Right atrium auricular region (tissue), 2 donors: ENCODE measurements at regions not wholly inside any gene's neighbourhood (a gene's known extent, or its start where the extent isn't known, plus 50 kb on each side); places are given as distances from the start of the nearest gene placed in this dataset.
"Not testable (repeated sequence)": the region's sequence is repeated elsewhere in the genome, so short reads cannot be mapped to it uniquely, and the experiment has no call there.

Experiments
- DNase-seq: peaks from one replicate; pipeline ENCODE4 v3.0.0-alpha.2; 2019; ENCODE audit warnings: low spot score
- H3K27ac ChIP-seq, 2 donors: fragments of 200-600 bp; sonication (generic); 1 replicate in 1 of 2; 2 replicates in 1 of 2; pipeline ENCODE4 v1.5.1; 2016 to 2019
- H3K27me3 ChIP-seq, 2 donors: fragments of 200-600 bp; sonication (generic); one replicate each; pipeline versions ENCODE4 v1.5.1 to v1.6.0; 2017 to 2019
- H3K36me3 ChIP-seq: fragments of 200-600 bp; sonication (generic); one replicate; pipeline ENCODE4 v1.5.1; 2016
- H3K4me1 ChIP-seq, 2 donors: fragments of 200-600 bp; sonication (generic); one replicate each; pipeline versions ENCODE4 v1.5.1 to v1.6.0; 2017 to 2019
- H3K4me3 ChIP-seq, 2 donors: fragments of 200-600 bp; sonication (generic); 1 replicate in 1 of 2; 2 replicates in 1 of 2; pipeline ENCODE4 v1.5.1; 2017 to 2019; ENCODE audit warnings: mild to moderate bottlenecking in 1 of 2, moderate library complexity in 1 of 2
- H3K9me3 ChIP-seq, 2 donors: fragments of 200-600 bp; sonication (generic); one replicate each; pipeline ENCODE4 v1.5.1; 2019
- CTCF ChIP-seq, 2 donors: fragments of 200-600 bp; sonication (generic); IDR thresholded peaks; one replicate each; pipeline ENCODE4 v1.5.1; 2019; ENCODE audit warnings: antibody characterized with exemption in 2 of 2

- H3K4me3 ChIP-seq: no peak overlapping the region
- H3K27me3 ChIP-seq: no peaks in the 10 kb centered on the region
- H3K36me3 ChIP-seq: no peaks in the 10 kb centered on the region
- H3K9me3 ChIP-seq: no peaks in the 10 kb centered on the region
- H3K4me1 ChIP-seq: no peaks in the 10 kb centered on the region
- no peak for TF ChIP-seq CTCF (IDR thresholded peaks at IDR 0.05)
- no peak overlapping the region for H3K27ac ChIP-seq
- no peak for DNase-seq
Measured at GRCh38 chr13:59398127-59398526, 765.6 kb downstream of the DIAPH3 start.

- no peak for TF ChIP-seq CTCF (IDR thresholded peaks at IDR 0.05)
- Histone ChIP-seq H3K4me3 (no peak overlapping the region), H3K9me3 (no peaks in the 10 kb centered on the region), H3K27ac (no peak overlapping the region), H3K4me1 (no peaks in the 10 kb centered on the region), H3K36me3 (no peaks in the 10 kb centered on the region), H3K27me3 (no peaks in the 10 kb centered on the region)
- no peak for DNase-seq
Measured at GRCh38 chr13:59398661-59399060, 765.1 kb downstream of the DIAPH3 start.

GRCh38 chr13:59399513-59399912 lies 764.2 kb downstream of the DIAPH3 start:
- DNase-seq: no peak

GRCh38 chr13:59404331-59404730 lies 759.4 kb downstream of the DIAPH3 start:
- H3K27ac ChIP-seq: no peak overlapping the region
- peaks cover 0 to 12% of the 10 kb centered on the region in 2 donors for H3K9me3 ChIP-seq
- peaks cover 0 to 6% of the 10 kb centered on the region in 2 donors for H3K4me1 ChIP-seq
- H3K27me3 ChIP-seq: no peaks in the 10 kb centered on the region
- no peak for TF ChIP-seq CTCF (IDR thresholded peaks at IDR 0.05)
- no peaks in the 10 kb centered on the region for H3K36me3 ChIP-seq
- DNase-seq: no peak
- no peak overlapping the region for H3K4me3 ChIP-seq

More at GRCh38 chr13:59399513-59399912, 764.2 kb downstream of the DIAPH3 start:
- H3K9me3 ChIP-seq: no peaks in the 10 kb centered on the region
- H3K36me3 ChIP-seq: no peaks in the 10 kb centered on the region
- H3K4me3 ChIP-seq: no peak overlapping the region
- no peaks in the 10 kb centered on the region for H3K27me3 ChIP-seq
- no peak overlapping the region for H3K27ac ChIP-seq
- no peak for TF ChIP-seq CTCF (IDR thresholded peaks at IDR 0.05)
- no peaks in the 10 kb centered on the region for H3K4me1 ChIP-seq

GRCh38 chr13:59407251-59407650 lies 756.5 kb downstream of the DIAPH3 start:
- H3K4me1 ChIP-seq, H3K27me3 ChIP-seq, H3K36me3 ChIP-seq, H3K4me3 ChIP-seq, H3K27ac ChIP-seq, DNase-seq: not testable (repeated sequence)
- H3K9me3 ChIP-seq: peaks cover 0 to 12% of the 10 kb centered on the region in 2 donors

GRCh38 chr13:59408738-59409137 lies 755.0 kb downstream of the DIAPH3 start:
- TF ChIP-seq CTCF (IDR thresholded peaks at IDR 0.05): no peak
- peaks cover 0 to 15% of the 10 kb centered on the region in 2 donors for H3K4me1 ChIP-seq
- no peaks in the 10 kb centered on the region for H3K27me3 ChIP-seq
- H3K9me3 ChIP-seq: peaks cover 0 to 12% of the 10 kb centered on the region in 2 donors
- H3K27ac ChIP-seq: no peak overlapping the region
- DNase-seq: no peak
- no peaks in the 10 kb centered on the region for H3K36me3 ChIP-seq
- H3K4me3 ChIP-seq: no peak overlapping the region
